GM21515 (cell line): ENCODE measurements at regions not wholly inside any gene's neighbourhood (a gene's known extent, or its start where the extent isn't known, plus 50 kb on each side); places are given as distances from the start of the nearest gene placed in this dataset.

Experiments used
- ATAC-seq: cut with Tn5 transposase; IDR thresholded peaks from one replicate; pipeline ENCODE4 v1.9.1; 2021; ENCODE audit not compliant: unreplicated experiment

GRCh38 chr3:113094337-113095221 lies 103.8 kb downstream of the GTPBP8 start:
- ATAC-seq: no peak

DNA sequence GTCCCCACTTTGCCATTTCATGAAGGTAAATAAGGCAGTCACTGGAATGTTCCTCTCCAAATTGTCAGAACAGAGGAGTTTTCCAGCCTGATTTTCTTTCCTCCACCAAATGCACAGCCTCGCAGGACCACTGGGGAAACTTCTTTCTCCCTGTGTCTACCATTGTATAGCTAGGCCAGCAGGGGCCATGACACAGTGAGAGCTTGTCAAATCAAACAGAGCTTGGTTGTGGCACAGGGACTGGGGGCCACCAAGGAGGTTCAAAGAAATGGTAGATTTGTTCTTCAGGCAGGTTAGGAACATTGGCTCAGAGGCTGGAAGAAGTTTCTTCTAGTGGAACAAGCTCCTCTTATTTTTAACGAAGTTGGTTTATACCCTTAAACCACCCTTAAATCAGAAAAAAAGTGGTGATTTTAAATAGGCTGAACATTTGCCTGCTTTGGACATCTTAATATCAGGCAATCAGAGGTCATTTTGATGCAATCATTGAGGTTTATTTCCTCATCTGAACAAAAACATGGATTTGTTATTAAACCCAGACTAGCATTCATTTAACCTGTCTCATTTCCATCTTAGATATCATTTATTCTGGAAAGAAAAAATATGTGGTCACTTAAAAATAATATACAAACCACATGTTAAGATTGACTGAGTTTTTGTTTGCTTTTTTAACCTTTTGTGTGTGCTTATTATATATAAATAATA lies 105.6 kb downstream of the GTPBP8 start:
- ATAC-seq: no peak

- no peak for ATAC-seq
Observed at GRCh38 chr3:113097960-113098447, 107.2 kb downstream of the GTPBP8 start.

DNA sequence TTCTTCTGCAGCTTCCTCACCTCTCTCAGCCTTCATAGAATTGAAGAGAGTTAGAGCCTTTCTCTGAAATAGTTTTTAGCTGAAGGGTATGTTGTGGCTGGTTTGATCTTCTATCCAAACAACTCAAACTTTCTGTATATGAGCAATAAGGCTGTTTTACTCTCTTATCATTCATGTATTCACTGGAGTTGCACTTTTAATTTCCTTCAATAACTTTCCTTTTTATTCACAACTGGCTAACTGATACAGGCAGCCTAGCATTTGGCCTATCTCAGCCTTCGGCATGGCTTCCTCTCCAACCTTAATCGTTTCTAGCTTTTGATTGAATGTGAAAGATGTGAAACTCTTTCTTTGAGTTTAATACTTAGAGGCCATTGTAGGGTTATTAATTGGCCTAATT lies 109.3 kb downstream of the GTPBP8 start:
- no peak for ATAC-seq

DNA sequence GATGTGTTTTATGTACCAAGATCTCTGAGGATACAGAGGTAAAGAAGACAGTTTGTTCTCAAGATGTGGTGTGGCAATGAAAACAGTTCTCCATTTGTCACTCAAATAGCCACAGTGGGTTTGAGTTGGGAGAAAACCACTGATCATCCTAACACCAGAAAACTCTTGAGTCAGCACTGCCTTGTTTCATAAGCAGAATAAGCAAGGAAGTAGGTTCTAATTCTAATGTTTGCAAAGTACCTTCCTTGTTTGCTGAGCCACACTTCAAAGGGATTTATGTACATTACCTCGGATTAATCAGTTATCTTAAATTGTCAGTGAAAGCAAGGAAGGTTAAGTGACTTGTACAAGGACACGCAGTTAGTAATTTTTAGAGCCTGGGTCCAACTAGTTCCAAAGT lies 107.8 kb upstream of the BOC start:
- ATAC-seq: no peak

DNA sequence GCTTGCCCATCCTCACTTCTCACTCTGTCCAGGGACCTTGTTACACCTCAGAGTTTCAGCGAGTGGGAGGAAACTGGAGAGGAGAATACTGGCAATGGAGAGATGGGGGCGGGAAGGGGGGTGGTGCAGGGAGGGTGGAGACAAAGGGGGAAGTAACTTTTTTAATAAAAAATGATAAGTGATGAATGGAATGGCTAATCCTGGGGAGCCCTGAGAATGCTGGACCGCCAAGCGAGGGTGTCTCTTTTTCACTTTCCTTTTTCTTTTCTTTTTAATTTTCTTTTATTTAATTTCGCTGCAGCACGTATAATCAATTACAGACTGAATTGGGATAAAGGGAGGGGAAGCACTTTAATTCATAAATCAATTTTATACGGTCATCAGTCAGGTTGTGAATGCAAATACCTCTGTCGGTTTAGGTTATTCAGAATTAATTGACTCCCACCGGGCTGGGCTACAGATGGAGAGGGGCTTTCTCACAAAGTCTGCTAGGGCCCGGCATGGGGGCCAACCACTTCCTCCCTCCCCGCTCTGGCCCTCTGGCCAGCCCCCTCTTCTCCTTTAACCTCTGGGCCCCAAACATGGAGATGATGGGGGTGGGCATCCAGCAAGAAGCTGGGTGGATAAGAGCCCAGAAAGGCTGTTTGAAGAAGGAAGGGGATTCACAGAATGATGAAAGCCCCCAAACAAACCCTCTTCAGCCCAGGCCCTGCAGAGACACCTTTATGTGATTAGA lies 106.8 kb upstream of the BOC start:
- no peak for ATAC-seq

GRCh38 chr3:113105093-113105449 lies 106.3 kb upstream of the BOC start:
- ATAC-seq: no peak

GRCh38 chr3:113105966-113106660 lies 105.2 kb upstream of the BOC start:
- ATAC-seq: no peak

- no peak for ATAC-seq
Observed at GRCh38 chr3:113110267-113110666, 101.1 kb upstream of the BOC start.

- ATAC-seq: no peak
Observed at GRCh38 chr3:113111011-113111707, 100.2 kb upstream of the BOC start.

GRCh38 chr3:113113361-113113760 lies 98.0 kb upstream of the BOC start:
- ATAC-seq: no peak

GRCh38 chr3:113117511-113118234 lies 93.7 kb upstream of the BOC start:
- no peak for ATAC-seq

DNA sequence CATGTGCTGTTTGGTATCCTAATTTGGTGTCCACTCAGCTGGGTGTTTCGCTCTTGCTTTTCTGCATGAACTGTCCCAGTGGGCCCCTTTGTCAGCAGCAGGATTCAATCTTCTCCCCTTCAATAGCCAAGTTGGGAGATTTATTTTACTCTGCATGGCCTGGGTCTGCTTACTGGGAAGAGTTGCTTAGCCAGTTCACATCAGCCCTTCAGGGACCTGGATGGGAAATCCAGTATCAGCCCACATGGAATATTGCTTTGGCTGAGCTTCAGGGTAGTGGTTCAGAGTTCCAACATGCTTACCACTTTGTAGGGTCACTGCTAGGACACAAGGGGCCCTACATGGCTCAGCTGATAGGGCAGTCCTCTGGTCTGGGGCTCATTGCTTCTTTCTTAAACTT lies 93.0 kb upstream of the BOC start:
- no peak for ATAC-seq

DNA sequence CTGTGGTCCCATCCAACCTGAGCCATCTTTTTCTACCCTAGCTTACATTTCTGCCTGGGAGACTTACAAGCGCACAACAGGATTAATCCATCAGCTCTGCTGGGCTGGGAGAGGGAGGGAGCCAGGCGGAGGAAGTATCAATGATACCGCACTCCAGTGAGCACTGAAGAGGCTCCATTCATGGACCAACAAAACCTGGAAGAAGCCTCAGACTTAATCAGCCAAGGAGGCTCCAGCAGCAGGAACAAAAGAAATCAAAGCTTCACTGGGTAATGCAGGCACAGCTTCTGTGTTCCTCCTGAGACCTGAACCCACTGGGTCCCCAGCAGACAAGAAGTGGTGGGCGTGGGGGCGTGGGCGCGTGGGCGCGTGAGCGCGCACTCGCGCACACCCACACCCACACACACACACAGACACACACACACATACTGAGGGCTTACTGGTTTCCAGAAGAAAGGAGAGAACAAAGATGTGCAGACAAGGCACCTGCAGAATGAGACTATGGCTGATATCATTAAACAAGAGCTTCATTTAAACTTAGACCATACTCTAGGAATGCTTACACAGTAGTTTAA lies 87.0 kb upstream of the BOC start:
- no peak for ATAC-seq

DNA sequence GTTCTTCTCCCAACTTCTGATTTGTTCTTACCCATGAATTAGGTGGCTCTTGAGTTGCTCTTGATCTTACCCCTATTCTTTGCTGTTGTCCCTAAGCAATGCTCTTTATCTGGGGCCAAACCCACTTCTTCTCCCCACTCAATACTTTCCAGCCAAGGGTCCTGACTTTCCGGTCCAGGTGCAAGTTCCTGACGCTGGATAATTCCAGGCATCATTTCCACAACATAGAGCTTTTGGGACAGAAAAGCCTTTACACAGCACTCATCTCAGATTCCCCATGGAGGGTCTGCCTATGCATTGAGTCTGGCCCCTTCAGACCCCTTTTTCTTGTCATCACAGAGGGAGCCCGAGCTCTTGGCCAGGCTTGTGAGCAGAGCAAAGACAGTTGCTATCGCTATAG lies 85.4 kb upstream of the BOC start:
- no peak for ATAC-seq

DNA sequence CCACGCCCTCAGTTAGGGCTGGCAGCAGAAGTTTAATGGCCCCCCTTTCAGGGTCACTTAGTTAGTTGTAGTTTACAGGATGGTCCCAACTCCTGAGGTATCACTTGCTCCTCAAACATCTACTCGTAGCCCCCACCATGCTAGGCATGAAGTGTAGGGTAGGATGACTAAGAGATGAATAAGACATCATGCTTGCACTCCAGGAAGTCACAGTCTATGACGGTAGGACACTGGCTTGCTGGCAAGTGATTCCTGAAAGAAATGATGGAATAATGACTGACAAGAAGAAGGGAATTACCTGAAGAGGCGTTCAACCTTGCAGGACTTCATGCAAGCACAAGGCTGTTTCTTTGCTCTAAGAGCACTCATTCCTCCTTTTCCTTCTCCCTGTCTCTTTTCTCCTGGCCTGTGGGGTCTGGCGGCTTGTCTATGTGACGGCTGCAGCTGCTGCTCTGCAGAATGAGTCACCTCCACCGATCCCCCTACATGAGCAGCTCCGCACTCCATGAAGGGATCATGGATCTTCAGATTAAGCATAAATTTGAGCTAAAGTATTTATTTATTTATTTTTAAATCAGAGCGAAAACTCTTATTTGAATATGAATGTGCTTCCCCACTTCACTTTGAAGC lies 82.9 kb upstream of the BOC start:
- no peak for ATAC-seq

DNA sequence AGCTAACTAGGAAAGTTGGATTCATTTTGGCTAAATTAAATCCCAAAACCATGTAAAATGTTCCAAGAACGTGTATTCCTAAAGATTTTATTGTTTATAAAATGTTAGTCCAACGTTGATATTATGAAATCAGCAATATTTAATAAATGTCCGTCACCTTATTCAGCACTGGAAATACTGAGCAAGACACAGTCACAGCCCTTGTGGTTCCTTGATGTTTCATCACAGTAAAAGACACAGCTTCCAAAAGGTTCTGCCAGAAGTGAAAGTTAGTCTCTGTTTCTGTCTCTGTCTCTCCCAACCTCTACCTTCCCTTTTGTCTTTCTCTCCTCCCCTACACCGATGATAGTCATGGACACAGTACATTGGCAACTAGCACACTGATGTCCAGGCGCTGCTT lies 82.2 kb upstream of the BOC start:
- no peak for ATAC-seq

GRCh38 chr3:113132571-113132996 lies 78.8 kb upstream of the BOC start:
- ATAC-seq: no peak

GRCh38 chr3:113133140-113133539 lies 78.2 kb upstream of the BOC start:
- ATAC-seq: no peak
